OCI-LY3 (cell line): ENCODE measurements at regions not wholly inside any gene's neighbourhood (a gene's known extent, or its start where the extent isn't known, plus 50 kb on each side); places are given as distances from the start of the nearest gene placed in this dataset.

Experiments used
- H2AFZ ChIP-seq: fragments of 200-600, 300-600 bp; shearing (Covaris generic); 2 replicates; pipeline ENCODE4 v1.6.0; 2014; ENCODE audit warnings: antibody characterized with exemption, low read depth, low read length
- H3K27ac ChIP-seq: fragments of 200-600, 300-600 bp; sonication (generic); 2 replicates; pipeline ENCODE4 v1.5.1; 2014; ENCODE audit warnings: mild to moderate bottlenecking, low read length, moderate library complexity, mixed read lengths
- H3K27me3 ChIP-seq: fragments of 200-600, 300-600 bp; sonication (generic); 2 replicates; pipeline ENCODE4 v1.6.1; 2014; ENCODE audit warnings: low read depth, low read length, mixed read lengths
- H3K36me3 ChIP-seq: fragments of 200-600, 300-600 bp; sonication (generic); replicated peaks from 2 replicates; pipeline ENCODE3; 2014; ENCODE audit warnings: low read depth, low read length, mixed read lengths
- H3K4me1 ChIP-seq: fragments of 300-600, 200-600 bp; sonication (generic); 2 replicates; pipeline ENCODE4 v1.6.1; 2014; ENCODE audit warnings: low read length, mixed read lengths
- H3K4me2 ChIP-seq: fragments of 200-600, 300-600 bp; sonication (generic); 2 replicates; pipeline ENCODE4 v1.6.1; 2014; ENCODE audit warnings: low read length, mixed read lengths
- H3K4me3 ChIP-seq: fragments of 300-600, 200-600 bp; sonication (generic); 2 replicates; pipeline ENCODE4 v1.5.1; 2014; ENCODE audit warnings: antibody characterized with exemption, mild to moderate bottlenecking, low read length, moderate library complexity
- H3K79me2 ChIP-seq: fragments of 300-600, 200-600 bp; shearing (Covaris generic); 2 replicates; pipeline ENCODE4 v1.6.1; 2014; ENCODE audit warnings: mild to moderate bottlenecking, low read length, mixed read lengths
- H3K9ac ChIP-seq: fragments of 300-600, 200-600 bp; shearing (Covaris generic); 2 replicates; pipeline ENCODE4 v1.6.0; 2014; ENCODE audit warnings: mild to moderate bottlenecking, low read length, moderate library complexity
- H3K9me3 ChIP-seq: fragments of 200-600, 300-600 bp; shearing (Covaris generic); 2 replicates; pipeline ENCODE4 v1.6.1; 2014; ENCODE audit warnings: low read length, mixed read lengths; ENCODE audit not compliant: insufficient read depth
- H4K20me1 ChIP-seq: fragments of 200-600, 300-600 bp; sonication (generic); 2 replicates; pipeline ENCODE4 v1.6.1; 2016; ENCODE audit warnings: low read length, mixed read lengths; ENCODE audit not compliant: insufficient read depth
- EZH2phosphoT487 ChIP-seq: fragments of 200-600 bp; shearing (Covaris generic); IDR thresholded peaks from 2 replicates; pipeline ENCODE4 v1.6.1; 2018; ENCODE audit warnings: antibody characterized with exemption, mixed run types, low read depth
- TF ChIP-seq, protein P1 (sequence below): fragments of 200-600, 300-600 bp; sonication (generic); IDR thresholded peaks from 2 replicates; pipeline ENCODE4 v1.5.1; 2014; ENCODE audit warnings: antibody characterized with exemption, low read length, low read depth

DNA sequence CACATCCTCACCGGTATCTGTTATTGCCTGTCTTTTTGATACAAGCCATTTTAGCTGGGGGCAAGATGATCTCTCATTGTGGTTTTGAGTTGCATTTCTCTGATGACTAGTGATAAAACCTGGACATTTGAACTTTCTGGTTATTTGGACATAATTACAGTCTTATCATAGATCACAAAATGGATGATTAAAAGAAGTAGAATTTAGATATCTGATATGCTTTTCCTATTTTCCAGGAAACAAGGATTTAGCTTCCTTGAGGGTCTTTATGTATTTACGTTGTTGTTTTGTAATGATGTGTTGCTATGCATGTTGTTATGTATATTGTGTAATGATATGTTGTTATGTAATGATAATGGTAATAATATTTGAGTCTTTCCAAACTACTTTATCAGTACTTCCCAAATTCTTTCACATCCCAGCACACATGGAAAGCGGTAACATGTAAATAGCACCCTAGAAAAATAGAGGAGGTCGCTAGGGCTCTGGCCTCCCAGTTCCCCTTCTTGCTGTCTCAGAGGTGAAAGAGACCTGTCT lies 53.8 kb downstream of the GJD2 start:
- Histone ChIP-seq H3K79me2 (no peaks in the 10 kb centered on the region), H2AFZ (no peak overlapping the region), H3K9ac (no peak overlapping the region), H3K4me1 (no peaks in the 10 kb centered on the region), H4K20me1 (no peaks in the 10 kb centered on the region), H3K4me2 (no peak overlapping the region), H3K9me3 (no peaks in the 10 kb centered on the region), H3K36me3 (no peaks in the 10 kb centered on the region), H3K4me3 (no peak overlapping the region), H3K27ac (no peak overlapping the region), H3K27me3 (peaks cover 26% of the 10 kb centered on the region; the same call in 1 of the 2 replicates)
- TF ChIP-seq EZH2phosphoT487: no peak
- TF ChIP-seq, protein P1, sequence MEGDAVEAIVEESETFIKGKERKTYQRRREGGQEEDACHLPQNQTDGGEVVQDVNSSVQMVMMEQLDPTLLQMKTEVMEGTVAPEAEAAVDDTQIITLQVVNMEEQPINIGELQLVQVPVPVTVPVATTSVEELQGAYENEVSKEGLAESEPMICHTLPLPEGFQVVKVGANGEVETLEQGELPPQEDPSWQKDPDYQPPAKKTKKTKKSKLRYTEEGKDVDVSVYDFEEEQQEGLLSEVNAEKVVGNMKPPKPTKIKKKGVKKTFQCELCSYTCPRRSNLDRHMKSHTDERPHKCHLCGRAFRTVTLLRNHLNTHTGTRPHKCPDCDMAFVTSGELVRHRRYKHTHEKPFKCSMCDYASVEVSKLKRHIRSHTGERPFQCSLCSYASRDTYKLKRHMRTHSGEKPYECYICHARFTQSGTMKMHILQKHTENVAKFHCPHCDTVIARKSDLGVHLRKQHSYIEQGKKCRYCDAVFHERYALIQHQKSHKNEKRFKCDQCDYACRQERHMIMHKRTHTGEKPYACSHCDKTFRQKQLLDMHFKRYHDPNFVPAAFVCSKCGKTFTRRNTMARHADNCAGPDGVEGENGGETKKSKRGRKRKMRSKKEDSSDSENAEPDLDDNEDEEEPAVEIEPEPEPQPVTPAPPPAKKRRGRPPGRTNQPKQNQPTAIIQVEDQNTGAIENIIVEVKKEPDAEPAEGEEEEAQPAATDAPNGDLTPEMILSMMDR: no peak

DNA sequence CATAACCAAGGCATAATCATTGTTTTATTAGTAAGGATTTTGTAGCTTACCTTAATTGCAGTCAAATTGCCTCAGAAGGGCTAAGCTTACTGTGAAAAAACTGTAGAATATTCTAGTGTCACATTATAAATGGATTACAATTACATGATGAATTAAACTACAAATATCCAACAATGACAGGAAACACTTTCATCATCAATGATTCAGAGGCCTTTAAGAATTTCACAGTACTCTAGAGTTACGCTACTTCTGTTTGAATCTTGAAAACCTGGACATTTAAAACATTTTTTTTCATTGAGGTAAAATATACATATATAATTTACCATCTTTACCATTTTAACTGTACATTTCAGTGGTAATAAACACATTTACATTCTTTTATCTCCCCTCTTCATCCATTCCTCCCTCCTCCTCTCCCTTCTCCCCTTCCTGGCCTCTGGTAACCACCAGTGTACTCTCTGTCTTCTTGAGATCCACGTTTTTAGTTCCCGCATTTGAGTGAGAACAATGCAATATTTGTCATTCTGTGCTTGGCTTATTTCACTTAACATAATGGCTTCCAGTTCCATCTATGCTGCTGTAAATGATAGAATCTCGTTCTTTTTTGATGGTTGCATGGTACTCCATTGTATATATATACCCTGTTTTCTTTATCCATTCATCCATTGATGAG lies 54.7 kb downstream of the GJD2 start:
- no peak overlapping the region for H3K4me3 ChIP-seq
- H3K4me1 ChIP-seq: no peaks in the 10 kb centered on the region
- H3K9ac ChIP-seq: no peak overlapping the region
- H4K20me1 ChIP-seq: no peaks in the 10 kb centered on the region
- H3K27me3 ChIP-seq: peaks cover 18% of the 10 kb centered on the region; the same call in 1 of the 2 replicates
- H2AFZ ChIP-seq: no peak overlapping the region
- H3K79me2 ChIP-seq: no peaks in the 10 kb centered on the region
- H3K4me2 ChIP-seq: no peak overlapping the region
- TF ChIP-seq EZH2phosphoT487: no peak
- TF ChIP-seq, protein P1: no peak
- H3K27ac ChIP-seq: no peak overlapping the region
- H3K9me3 ChIP-seq: no peaks in the 10 kb centered on the region
- no peaks in the 10 kb centered on the region for H3K36me3 ChIP-seq

DNA sequence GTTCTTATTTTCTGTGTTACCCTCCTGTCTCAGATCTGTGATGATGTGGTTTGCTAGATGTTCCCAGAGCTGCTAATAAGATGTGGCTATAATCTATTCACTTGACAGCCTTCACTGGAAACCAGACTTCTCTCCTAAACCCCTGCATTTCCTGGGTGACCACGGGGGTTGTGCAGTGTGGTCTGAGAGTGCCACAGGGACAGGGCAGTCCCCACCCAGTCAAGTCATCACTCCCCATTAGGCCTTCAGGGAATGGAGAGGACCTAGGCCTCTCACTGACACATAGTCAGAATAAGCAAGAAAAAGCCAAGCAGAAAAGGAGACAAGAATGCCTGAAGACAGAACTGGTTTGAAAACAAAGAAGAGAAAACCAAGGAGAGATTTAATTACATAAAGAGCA lies 58.3 kb downstream of the GJD2 start:
- no peak overlapping the region for H3K4me3 ChIP-seq
- H3K27ac ChIP-seq: no peak overlapping the region
- 0 out of 2 replicates have a peak, but pooled peaks cover 6% of the 10 kb centered on the region for H3K27me3 ChIP-seq
- H4K20me1 ChIP-seq: no peaks in the 10 kb centered on the region
- H2AFZ ChIP-seq: no peak overlapping the region
- no peaks in the 10 kb centered on the region for H3K36me3 ChIP-seq
- H3K9me3 ChIP-seq: no peaks in the 10 kb centered on the region
- no peaks in the 10 kb centered on the region for H3K79me2 ChIP-seq
- TF ChIP-seq, protein P1: no peak
- no peak for TF ChIP-seq EZH2phosphoT487
- no peak overlapping the region for H3K4me2 ChIP-seq
- H3K9ac ChIP-seq: no peak overlapping the region
- H3K4me1 ChIP-seq: no peaks in the 10 kb centered on the region

DNA sequence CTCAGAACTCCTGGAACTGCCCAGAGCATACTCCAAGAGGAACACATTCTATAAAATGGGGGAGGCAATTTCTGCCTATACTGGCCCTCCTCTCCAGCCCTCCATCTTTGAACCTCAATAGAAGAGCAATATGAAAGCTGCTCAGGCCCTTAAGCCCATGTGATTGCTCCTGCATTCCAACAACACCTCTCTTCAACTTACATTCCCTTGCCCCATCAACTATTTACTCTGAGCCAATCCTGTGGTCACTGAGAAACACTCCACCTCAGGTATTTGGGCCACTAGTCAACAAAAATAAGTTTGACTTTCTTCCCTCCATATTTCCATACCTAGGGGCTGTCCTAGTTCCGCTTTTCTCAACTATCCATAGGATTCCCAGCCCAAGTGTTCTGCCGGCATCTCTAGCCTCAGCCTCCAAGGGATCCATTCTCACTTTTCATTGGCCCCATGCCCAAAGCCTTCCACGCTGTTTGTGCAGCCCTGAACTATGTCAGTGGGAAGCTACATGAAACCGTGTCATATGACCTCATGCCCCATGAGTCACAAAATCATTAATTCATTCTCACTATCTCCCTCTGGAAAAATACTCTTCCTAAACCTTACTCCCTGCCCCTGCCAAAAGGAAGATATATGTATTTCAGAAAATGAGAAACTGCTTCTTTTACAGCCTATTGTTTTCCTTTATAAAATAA lies 61.6 kb downstream of the GJD2 start:
- TF ChIP-seq EZH2phosphoT487: no peak
- TF ChIP-seq, protein P1: no peak
- H3K27me3 ChIP-seq: 0 out of 2 replicates have a peak, but pooled peaks cover 6% of the 10 kb centered on the region
- H3K4me2 ChIP-seq: no peak overlapping the region
- H3K9me3 ChIP-seq: no peaks in the 10 kb centered on the region
- no peaks in the 10 kb centered on the region for H3K36me3 ChIP-seq
- H2AFZ ChIP-seq: no peak overlapping the region
- no peaks in the 10 kb centered on the region for H4K20me1 ChIP-seq
- no peaks in the 10 kb centered on the region for H3K79me2 ChIP-seq
- H3K9ac ChIP-seq: no peak overlapping the region
- no peak overlapping the region for H3K4me3 ChIP-seq
- no peak overlapping the region for H3K27ac ChIP-seq
- no peaks in the 10 kb centered on the region for H3K4me1 ChIP-seq
